ENCODE measurements at regions not wholly inside any gene's neighbourhood (a gene's known extent, or its start where the extent isn't known, plus 50 kb on each side); places are given as distances from the start of the nearest gene placed in this dataset.

DNA sequence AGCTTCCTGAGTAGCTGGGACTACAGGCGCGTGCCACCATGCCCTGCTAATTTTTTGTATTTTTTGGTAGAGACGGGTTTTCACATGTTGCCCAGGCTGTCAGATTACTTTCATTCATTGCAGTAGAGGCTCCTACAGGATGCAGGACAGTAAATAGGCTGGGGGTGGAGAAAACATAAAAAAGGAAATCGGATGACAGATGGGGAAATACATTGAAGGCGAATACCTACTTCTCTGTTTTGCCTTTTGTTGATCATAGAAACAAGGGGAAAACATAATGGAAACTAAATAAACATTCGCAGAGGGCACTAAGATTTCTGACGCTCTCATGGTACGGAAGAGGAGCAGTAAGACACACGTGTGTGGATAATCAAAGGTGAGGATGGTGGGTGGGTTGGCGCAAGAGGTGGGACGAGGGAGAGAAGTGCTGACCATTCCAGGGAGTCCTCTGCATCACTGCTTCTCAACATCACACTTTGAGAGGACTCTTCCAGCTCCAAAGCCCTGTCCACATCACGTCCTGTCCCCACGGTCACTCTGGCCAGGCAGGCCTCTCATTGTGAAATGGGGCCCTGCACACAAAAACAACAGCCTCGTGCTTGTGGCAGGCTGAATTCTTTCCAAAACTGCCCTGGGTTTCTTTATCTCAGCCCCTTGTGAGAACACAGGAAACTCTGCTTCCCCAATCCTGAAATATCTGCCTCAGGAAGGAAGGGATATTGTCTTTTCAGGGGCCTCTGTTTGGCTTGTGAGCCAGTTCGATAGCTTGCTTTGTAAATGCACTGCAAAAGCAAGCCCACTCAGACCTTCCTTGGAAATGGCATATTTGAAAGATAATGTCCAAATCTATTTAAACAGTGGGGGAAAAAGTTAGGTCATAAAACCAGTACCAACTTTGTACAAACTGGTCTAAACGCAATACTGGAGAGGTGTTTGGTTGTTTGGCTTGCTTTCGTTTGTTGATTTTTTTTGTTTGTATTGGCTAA is 188.5 kb downstream of the FOXO1 start (continued):
- no peak for TF ChIP-seq ZNF548 (tag by site-specific recombination; IDR thresholded peaks at IDR 0.05)
- no peak for TF ChIP-seq HOXC10 (CRISPR knock-in tag; IDR thresholded peaks at IDR 0.05)
- TF ChIP-seq, protein P1, sequence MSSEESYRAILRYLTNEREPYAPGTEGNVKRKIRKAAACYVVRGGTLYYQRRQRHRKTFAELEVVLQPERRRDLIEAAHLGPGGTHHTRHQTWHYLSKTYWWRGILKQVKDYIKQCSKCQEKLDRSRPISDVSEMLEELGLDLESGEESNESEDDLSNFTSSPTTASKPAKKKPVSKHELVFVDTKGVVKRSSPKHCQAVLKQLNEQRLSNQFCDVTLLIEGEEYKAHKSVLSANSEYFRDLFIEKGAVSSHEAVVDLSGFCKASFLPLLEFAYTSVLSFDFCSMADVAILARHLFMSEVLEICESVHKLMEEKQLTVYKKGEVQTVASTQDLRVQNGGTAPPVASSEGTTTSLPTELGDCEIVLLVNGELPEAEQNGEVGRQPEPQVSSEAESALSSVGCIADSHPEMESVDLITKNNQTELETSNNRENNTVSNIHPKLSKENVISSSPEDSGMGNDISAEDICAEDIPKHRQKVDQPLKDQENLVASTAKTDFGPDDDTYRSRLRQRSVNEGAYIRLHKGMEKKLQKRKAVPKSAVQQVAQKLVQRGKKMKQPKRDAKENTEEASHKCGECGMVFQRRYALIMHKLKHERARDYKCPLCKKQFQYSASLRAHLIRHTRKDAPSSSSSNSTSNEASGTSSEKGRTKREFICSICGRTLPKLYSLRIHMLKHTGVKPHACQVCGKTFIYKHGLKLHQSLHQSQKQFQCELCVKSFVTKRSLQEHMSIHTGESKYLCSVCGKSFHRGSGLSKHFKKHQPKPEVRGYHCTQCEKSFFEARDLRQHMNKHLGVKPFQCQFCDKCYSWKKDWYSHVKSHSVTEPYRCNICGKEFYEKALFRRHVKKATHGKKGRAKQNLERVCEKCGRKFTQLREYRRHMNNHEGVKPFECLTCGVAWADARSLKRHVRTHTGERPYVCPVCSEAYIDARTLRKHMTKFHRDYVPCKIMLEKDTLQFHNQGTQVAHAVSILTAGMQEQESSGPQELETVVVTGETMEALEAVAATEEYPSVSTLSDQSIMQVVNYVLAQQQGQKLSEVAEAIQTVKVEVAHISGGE (tag by site-specific recombination; conservative IDR thresholded peaks at IDR 0.05; ENCODE audit: low read depth) = no peak
- TF ChIP-seq, protein P2, sequence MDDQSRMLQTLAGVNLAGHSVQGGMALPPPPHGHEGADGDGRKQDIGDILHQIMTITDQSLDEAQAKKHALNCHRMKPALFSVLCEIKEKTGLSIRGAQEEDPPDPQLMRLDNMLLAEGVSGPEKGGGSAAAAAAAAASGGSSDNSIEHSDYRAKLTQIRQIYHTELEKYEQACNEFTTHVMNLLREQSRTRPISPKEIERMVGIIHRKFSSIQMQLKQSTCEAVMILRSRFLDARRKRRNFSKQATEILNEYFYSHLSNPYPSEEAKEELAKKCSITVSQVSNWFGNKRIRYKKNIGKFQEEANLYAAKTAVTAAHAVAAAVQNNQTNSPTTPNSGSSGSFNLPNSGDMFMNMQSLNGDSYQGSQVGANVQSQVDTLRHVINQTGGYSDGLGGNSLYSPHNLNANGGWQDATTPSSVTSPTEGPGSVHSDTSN (CRISPR knock-in tag; IDR thresholded peaks at IDR 0.05) = no peak

DNA sequence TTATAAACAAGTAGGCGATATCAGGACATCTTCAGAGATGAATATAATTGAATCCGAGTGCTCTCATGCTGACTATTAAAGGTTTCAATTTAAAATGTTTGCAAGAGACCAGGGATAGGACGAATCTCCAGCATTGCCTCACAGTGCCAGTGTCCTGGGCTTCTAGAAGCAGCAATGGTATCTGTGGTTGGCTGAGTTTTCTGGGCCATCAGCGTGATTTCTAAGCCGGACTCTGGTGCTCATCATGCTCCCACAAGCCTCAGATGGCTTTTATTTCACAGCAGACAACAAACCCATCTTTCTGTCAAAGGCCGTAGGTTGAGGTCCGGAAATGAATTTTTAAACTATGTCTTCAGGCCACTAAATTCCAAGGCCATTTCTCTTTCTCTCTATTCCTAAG is 187.7 kb downstream of the FOXO1 start:
- Histone ChIP-seq H3K4me3 (ENCODE audit: low read depth, low read length) (no peak overlapping the region), H3K4me1 (ENCODE audit: control insufficient read depth, insufficient read depth, low read length) (no peaks in the 10 kb centered on the region), H3K9me3 (ENCODE audit: control insufficient read depth, insufficient read depth, low read depth, low read length) (no peaks in the 10 kb centered on the region), H3K36me3 (ENCODE audit: control insufficient read depth in 2 of 2, insufficient read depth in 1 of 2, low read length in 2 of 2) (no peaks in the 10 kb centered on the region), H3K27ac (ENCODE audit: extremely low read depth, low read depth, low read length) (no peak overlapping the region)
- ChIA-PET CTCF (no interaction called here), POLR2A (no interaction called here)
- TF ChIP-seq HOXC10 (CRISPR knock-in tag; IDR thresholded peaks at IDR 0.05) (no peak), ZNF202 (tag by site-specific recombination; IDR thresholded peaks at IDR 0.05; ENCODE audit: borderline replicate concordance) (no peak), ZNF768 (tag by site-specific recombination; IDR thresholded peaks at IDR 0.05) (no peak), ZNF132 (tag by site-specific recombination; IDR thresholded peaks at IDR 0.05; ENCODE audit: borderline replicate concordance) (no peak), ZNF239 (tag by site-specific recombination; IDR thresholded peaks at IDR 0.05) (no peak), SCRT1 (tag by site-specific recombination; IDR thresholded peaks at IDR 0.05; ENCODE audit: borderline replicate concordance) (no peak), ZNF660 (tag by site-specific recombination; IDR thresholded peaks at IDR 0.05) (no peak), ZNF175 (tag by site-specific recombination; IDR thresholded peaks at IDR 0.05) (no peak)

DNA sequence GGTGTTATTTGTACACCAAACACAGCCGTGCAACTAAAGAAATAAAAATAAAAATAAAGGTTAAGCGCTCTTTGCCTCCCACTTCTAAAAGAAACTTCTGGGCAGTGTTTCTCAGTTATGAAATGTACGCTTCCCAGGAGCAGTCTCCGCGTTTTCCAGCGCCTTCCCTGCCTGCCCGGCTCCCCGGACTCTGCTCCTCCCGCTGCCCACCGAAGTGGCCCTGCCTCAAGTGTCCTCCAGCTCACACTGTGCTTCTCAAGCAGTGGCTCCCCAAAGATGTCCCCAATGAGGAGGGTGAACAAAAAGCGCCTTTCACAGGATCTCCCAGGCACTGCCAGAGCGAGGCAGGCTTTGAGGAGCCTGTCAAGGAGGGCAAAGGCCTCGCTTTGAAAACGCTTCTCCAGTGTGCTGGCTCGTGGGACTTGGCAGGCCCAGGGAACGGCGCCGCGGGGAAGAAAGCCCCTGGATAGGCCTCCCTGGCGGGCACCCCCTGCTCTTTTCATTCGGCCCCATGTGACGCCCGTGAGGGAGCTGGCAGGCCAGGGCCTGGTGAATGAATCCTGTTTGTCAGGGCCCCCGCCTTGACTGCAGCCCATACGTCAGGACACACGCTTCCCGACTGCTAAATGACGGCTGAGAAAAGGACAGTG is 187.1 kb downstream of the FOXO1 start:
- H3K27ac ChIP-seq (ENCODE audit: extremely low read depth, low read depth, low read length) = no peak overlapping the region
- H3K4me1 ChIP-seq (ENCODE audit: control insufficient read depth, insufficient read depth, low read length) = no peaks in the 10 kb centered on the region
- POLR2A ChIA-PET = no interaction called here
- CTCF ChIA-PET = no interaction called here
- no peaks in the 10 kb centered on the region for H3K36me3 ChIP-seq (ENCODE audit: control insufficient read depth in 2 of 2, insufficient read depth in 1 of 2, low read length in 2 of 2)
- H3K9me3 ChIP-seq (ENCODE audit: control insufficient read depth, insufficient read depth, low read depth, low read length) = no peaks in the 10 kb centered on the region
- no peak overlapping the region for H3K4me3 ChIP-seq (ENCODE audit: low read depth, low read length)
- TF ChIP-seq, protein P3, sequence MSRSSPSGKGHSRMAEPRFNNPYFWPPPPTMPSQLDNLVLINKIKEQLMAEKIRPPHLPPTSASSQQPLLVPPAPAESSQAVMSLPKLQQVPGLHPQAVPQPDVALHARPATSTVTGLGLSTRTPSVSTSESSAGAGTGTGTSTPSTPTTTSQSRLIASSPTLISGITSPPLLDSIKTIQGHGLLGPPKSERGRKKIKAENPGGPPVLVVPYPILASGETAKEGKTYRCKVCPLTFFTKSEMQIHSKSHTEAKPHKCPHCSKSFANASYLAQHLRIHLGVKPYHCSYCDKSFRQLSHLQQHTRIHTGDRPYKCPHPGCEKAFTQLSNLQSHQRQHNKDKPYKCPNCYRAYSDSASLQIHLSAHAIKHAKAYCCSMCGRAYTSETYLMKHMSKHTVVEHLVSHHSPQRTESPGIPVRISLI (tag by site-specific recombination; IDR thresholded peaks at IDR 0.05) = no peak
- TF ChIP-seq ZNF24 (tag by site-specific recombination; IDR thresholded peaks at IDR 0.05) = no peak
- TF ChIP-seq ZNF596 (tag by site-specific recombination; IDR thresholded peaks at IDR 0.05) = no peak
- TF ChIP-seq ZNF544 (tag by site-specific recombination; IDR thresholded peaks at IDR 0.05) = no peak
- TF ChIP-seq ZNF837 (tag by site-specific recombination; IDR thresholded peaks at IDR 0.05) = no peak
- no peak for TF ChIP-seq OSR2 (tag by site-specific recombination; IDR thresholded peaks at IDR 0.05)
- TF ChIP-seq ZNF23 (tag by site-specific recombination; IDR thresholded peaks at IDR 0.05; ENCODE audit: borderline replicate concordance) = no peak
- TF ChIP-seq, protein P1 (tag by site-specific recombination; conservative IDR thresholded peaks at IDR 0.05; ENCODE audit: low read depth) = no peak
- TF ChIP-seq ZNF211 (tag by site-specific recombination; IDR thresholded peaks at IDR 0.05; ENCODE audit: low read depth) = no peak
- TF ChIP-seq ZNF785 (tag by site-specific recombination; IDR thresholded peaks at IDR 0.05) = no peak
